ENCODE measurements at regions not wholly inside any gene's neighbourhood (a gene's known extent, or its start where the extent isn't known, plus 50 kb on each side); places are given as distances from the start of the nearest gene placed in this dataset.

GRCh38 chr7:113285411-113285810, 167.1 kb upstream of the SMIM30 start:
- TF ChIP-seq SMC3 (conservative IDR thresholded peaks at IDR 0.05; ENCODE audit: poor library complexity) (no peak), EP300 (conservative IDR thresholded peaks at IDR 0.05; ENCODE audit: poor library complexity, severe bottlenecking) (no peak), REST (IDR thresholded peaks at IDR 0.05; ENCODE audit: borderline replicate concordance) (no peak), RAD21 (conservative IDR thresholded peaks at IDR 0.05) (no peak), MXI1 (conservative IDR thresholded peaks at IDR 0.05; ENCODE audit: poor library complexity, severe bottlenecking) (no peak), TAF1 (IDR thresholded peaks at IDR 0.05; ENCODE audit: low read depth) (no peak)
- TF ChIP-seq, protein P1, sequence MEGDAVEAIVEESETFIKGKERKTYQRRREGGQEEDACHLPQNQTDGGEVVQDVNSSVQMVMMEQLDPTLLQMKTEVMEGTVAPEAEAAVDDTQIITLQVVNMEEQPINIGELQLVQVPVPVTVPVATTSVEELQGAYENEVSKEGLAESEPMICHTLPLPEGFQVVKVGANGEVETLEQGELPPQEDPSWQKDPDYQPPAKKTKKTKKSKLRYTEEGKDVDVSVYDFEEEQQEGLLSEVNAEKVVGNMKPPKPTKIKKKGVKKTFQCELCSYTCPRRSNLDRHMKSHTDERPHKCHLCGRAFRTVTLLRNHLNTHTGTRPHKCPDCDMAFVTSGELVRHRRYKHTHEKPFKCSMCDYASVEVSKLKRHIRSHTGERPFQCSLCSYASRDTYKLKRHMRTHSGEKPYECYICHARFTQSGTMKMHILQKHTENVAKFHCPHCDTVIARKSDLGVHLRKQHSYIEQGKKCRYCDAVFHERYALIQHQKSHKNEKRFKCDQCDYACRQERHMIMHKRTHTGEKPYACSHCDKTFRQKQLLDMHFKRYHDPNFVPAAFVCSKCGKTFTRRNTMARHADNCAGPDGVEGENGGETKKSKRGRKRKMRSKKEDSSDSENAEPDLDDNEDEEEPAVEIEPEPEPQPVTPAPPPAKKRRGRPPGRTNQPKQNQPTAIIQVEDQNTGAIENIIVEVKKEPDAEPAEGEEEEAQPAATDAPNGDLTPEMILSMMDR (IDR thresholded peaks at IDR 0.05; ENCODE audit: poor library complexity, severe bottlenecking) = no peak
